GM12865 (cell line): ENCODE measurements at regions not wholly inside any gene's neighbourhood (a gene's known extent, or its start where the extent isn't known, plus 50 kb on each side); places are given as distances from the start of the nearest gene placed in this dataset.

Source experiments
- DNase-seq: peaks from one replicate; pipeline ENCODE4 v3.0.0; 2010; ENCODE audit warnings: low read depth
- H3K4me3 ChIP-seq: 2 replicates; pipeline ENCODE4 v1.5.1; 2011; ENCODE audit warnings: mild to moderate bottlenecking, low read depth, low read length, control low read depth
- CTCF ChIP-seq: IDR thresholded peaks from 2 replicates; pipeline ENCODE4 v1.5.1; 2011; ENCODE audit warnings: low read length, control low read depth, low read depth, inconsistent platforms; ENCODE audit not compliant: insufficient read depth; ENCODE audit errors: missing control alignments

DNA sequence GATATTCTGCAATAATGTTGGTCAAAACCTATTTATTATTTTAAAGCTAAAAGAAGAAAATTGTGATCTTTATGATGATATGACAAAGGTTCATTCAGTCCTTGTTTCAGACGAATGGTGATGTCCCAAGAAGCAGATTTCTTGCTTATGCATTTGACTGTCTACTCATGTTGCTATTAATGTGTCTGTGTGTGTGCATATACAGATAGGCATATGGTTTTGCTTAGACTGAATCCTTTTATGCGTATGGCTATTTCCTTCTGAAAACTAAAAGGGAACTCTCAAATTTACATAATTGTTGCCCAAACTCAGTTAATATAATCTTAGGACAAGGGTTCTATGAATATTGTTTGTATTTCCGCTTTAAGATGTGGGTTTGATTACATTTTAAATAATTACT, 632.3 kb upstream of the SETBP1 start:
- DNase-seq, result no peak
- TF ChIP-seq CTCF, result no peak
- no peak overlapping the region for H3K4me3 ChIP-seq

GRCh38 chr18:44048846-44049245, 631.8 kb upstream of the SETBP1 start:
- H3K4me3 ChIP-seq, result no peak overlapping the region
- TF ChIP-seq CTCF, result no peak
- no peak for DNase-seq

DNA sequence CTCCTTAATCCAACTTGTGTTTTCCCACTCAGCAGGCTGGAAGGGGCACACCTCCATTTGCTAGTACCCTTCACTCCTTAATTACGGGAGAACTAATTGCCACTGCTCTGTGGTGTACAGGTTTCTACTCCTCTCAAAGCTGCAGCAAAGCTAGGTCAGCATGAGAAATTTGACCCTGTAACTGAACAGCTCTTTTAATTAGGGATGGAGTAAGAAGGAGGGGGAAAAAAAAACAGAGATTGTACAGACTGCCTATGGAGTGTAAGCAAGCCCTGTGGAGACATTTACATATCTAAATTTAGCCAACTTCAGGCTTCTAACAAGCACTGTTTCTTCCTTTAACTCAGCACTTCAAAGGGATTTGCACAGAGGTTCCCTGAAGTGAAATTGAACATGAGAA, 629.7 kb upstream of the SETBP1 start:
- no peak for TF ChIP-seq CTCF
- H3K4me3 ChIP-seq, result no peak overlapping the region
- no peak for DNase-seq

GRCh38 chr18:44054514-44054913, 626.2 kb upstream of the SETBP1 start:
- no peak overlapping the region for H3K4me3 ChIP-seq
- DNase-seq, result no peak
- no peak for TF ChIP-seq CTCF

- DNase-seq, result no peak
- H3K4me3 ChIP-seq, result no peak overlapping the region
- no peak for TF ChIP-seq CTCF
Measured at GRCh38 chr18:44060197-44060596, 620.5 kb upstream of the SETBP1 start.

DNA sequence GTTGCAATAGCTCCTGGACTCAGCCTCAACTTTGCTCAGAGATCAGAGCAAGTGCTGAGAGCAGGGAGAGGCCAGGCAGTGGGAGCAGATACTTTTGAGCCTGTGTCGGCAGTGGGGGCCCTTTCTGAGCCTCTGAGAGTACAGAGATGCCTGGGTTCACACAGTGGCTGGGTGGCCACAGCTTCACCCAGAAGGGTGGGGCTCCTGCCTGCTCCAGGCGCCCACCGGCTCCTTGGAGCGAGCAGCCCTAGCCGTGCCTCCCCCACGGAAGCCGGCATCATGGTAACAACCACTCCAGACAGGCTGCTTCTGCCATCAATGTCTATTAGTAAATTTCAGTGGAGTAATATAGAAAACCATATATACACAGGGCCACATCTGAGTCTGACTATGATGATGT, 619.2 kb upstream of the SETBP1 start:
- no peak overlapping the region for H3K4me3 ChIP-seq
- DNase-seq, result no peak
- no peak for TF ChIP-seq CTCF

GRCh38 chr18:44062345-44062744, 618.3 kb upstream of the SETBP1 start:
- TF ChIP-seq CTCF, result no peak

More at GRCh38 chr18:44062345-44062744, 618.3 kb upstream of the SETBP1 start:
- DNase-seq, result peak; percentile 6
- H3K4me3 ChIP-seq, result no peak overlapping the region
